Middle frontal gyrus (tissue), 1 donor: ENCODE measurements at regions not wholly inside any gene's neighbourhood (a gene's known extent, or its start where the extent isn't known, plus 50 kb on each side); places are given as distances from the start of the nearest gene placed in this dataset.
"Not testable (repeated sequence)": the region's sequence is repeated elsewhere in the genome, so short reads cannot be mapped to it uniquely, and the experiment has no call there.

Experiments
- DNase-seq: peaks from one replicate; pipeline ENCODE4 v3.0.0-alpha.2; 2015; ENCODE audit warnings: low spot score; ENCODE audit errors: extremely low spot score

- no peak for DNase-seq
Measured at GRCh38 chr2:223180463-223180862, 128.5 kb downstream of the KCNE4 start.

- DNase-seq, result no peak
Measured at GRCh38 chr2:223181561-223181960, 129.6 kb downstream of the KCNE4 start.

DNA sequence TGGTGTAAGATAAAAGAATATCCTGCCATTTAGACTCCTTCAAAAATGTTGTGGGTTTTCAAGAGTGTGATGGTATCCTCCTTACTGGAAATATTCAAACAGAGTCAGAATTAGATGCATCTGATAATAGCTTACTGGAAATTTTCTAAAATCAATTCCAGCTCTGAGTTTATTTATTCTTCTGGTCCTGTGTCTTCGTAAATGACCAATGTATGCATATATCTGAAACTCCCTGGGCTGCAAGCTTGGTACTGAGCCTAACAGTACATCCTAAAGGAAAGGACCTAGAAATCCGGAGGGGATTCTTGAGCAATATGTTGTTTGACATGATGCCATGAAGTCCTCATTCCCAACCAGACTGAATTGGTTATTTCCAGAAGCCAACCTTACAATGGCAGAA is 130.4 kb downstream of the KCNE4 start:
- DNase-seq, result no peak

- no peak for DNase-seq
Measured at GRCh38 chr2:223185638-223186037, 133.6 kb downstream of the KCNE4 start.

- no peak for DNase-seq
Measured at GRCh38 chr2:223187256-223187655, 135.3 kb downstream of the KCNE4 start.

GRCh38 chr2:223190561-223191206 is 138.7 kb downstream of the KCNE4 start:
- not testable (repeated sequence) for DNase-seq

- DNase-seq, result no peak
Measured at GRCh38 chr2:223196331-223196730, 144.3 kb downstream of the KCNE4 start.

DNA sequence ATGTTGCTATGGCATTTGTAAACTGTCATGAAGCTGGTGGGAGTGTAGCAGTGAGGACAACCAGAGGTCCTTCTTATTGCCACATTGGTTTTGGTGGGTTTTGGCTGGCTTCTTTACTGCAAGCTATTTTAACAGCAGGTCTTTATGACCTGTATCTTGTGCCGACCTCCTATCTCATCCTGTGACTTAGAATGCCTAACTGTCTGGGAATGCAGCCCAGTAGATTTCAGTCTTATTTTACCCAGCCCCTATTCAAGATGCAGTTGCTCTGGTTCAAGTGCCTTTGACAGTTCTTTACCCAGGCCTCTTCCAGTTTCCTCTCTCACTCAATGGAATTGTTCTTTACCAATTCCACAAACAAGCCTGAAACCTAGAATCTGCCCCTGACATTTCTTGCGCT is 145.1 kb downstream of the KCNE4 start:
- DNase-seq, result no peak

GRCh38 chr2:223199531-223200515 is 147.8 kb downstream of the KCNE4 start:
- DNase-seq, result no peak

- no peak for DNase-seq
Measured at GRCh38 chr2:223203971-223204929, 152.3 kb downstream of the KCNE4 start.

DNA sequence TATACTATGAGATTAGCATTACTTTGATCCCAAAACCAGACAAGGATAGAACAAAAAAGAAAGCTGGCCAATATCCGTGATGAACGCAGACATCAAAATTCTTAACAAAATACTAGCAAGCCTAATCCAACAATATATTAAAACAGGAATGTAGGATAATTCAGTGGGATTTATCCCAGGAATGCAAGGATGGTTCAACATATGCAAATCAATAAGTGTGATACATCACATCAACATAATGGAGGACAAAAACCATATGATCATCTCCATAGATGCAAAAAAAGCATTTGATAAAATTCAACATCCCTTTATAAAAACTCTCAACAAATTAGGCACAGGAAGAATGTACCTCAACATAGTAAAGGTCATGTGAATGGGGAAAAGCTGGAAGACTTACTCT is 158.5 kb downstream of the KCNE4 start:
- DNase-seq, result no peak

GRCh38 chr2:223214394-223215253 is 162.6 kb downstream of the KCNE4 start:
- no peak for DNase-seq

DNA sequence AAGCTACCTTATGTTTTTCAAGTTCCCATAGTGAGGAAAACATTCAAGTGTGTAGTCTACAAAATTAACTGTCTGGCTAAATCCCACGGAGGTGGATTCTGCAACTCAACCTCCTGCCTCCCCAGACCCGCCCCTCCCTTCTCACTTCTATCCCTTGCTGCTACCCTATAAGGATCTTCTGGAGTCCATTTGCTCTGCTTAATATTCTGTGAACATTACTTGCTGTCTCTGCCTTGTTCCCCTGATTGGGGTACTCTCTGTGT is 163.2 kb downstream of the KCNE4 start:
- no peak for DNase-seq

DNA sequence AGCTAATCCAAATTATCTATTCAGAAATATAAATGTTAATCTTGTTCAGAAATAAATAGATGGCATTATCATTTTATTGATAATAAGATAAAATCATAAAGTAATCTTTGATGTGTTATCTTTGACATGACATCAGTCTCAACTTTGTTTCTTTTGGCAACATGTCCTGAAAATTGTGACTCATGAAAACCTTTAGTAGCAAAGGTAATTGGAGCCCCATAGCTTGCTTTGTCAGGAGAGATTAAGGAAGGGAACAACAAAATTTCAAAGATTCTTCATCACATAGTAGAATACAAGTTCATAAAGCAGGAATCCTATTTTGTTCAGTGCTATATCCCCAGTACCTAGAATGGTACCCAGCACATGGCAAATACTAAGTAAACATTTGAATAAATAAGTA is 165.4 kb downstream of the KCNE4 start:
- no peak for DNase-seq

DNA sequence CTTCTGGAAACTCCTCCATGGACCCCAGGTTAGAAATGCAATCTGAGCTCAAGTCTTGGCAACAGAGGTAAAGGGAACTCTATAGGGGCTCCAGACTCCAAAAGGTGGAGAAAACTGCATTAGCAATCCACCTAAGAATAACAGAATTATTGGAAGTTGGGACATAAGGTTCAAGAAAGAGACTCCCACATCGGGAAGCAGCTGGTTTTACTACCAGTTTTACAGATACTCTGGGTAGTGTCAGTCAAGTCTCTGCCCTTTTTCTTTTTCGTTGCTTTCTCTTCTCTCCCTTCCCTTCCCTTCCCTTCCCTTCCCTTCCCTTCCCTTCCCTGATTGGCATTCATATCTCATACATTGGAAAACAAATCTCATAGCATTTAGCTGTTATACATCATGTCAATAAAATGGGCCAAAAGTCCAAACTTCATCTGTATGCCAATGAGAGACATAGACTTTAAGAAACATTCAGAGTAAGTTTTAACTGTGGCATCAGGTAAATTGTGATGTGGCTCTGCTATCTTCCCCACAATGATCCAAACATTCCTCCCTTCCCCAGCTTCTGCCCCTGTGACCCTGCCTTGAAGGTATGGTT is 166.7 kb downstream of the KCNE4 start:
- no peak for DNase-seq

DNA sequence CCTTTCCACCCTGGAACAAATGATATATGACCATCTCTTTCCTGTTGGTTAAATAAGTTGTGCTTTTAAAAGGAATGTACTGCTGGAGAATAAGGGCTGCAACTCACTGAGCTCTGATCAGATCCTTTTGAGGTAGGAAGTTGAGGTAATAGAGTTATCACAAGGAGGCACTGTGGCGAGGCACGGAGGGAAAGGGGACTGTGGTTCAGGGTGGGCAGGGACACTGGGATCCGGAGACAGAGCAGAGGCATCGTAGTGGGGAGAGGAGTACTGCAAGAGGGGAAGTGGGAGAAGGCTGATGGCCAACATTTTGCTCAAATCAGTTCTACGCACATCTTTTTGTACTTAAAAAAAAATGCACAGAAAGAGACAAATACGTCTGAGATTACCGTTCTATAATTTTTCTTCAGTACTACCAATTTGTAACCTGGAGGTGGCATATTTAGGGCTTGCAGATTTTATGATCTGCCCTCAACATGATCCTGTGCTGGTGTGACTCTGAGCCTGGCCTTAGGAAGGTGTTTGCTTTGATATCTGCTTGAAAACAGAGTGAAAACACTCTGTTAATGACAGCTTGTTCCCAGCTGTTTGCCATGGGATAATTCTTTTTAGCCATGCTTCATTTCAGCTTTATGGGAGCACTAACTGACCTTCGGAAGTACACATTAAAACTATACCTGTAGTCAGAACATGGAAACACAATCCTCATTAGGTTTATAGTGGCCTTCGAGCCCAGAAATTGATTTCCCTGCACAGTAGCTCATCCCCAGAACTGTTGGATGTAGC is 168.1 kb downstream of the KCNE4 start:
- DNase-seq, result no peak

DNA sequence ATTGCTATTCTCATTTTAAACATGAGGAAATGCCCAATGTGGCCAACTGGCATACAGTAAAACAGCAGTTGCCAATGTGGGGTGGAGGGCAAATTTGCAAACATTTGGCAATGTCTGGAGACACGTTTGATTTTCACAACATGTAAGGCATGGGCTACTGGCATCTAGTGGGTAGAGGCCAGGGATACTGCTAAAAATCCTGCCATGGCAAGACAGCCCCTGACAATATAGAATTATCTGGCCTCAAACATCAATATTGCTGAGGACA is 168.6 kb downstream of the KCNE4 start:
- DNase-seq, result no peak

DNA sequence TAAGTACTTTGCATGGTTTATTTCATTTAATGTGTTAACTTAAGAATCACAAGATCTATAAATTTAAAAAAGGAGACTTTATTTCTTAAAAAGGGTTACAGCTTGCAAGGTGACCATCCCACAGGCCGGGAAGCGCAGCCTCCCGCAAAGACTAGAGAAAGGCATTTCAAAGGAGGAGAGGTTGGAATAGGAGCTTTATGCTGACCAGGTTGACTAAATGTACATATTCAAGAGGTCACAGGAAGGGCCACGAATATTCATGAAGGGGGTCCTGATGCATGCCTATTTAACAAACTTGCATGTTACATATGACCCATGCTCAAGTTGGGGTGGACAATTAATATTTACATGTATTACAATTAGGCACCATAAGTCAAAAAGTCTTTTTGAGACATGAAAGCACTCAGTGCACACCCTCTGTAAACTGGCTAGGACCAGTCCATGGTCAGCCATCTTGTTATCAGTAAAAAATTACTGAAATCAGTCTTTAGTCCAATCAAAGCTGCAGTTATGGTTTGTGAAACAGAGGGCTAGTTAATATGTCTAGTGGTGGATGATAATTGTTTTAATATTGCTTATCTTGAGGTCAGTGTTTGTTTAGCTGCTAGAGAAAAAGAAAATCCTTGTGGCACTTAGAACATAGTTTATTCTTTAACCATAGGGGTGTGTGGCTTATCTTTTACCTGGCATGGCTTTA is 169.3 kb downstream of the KCNE4 start:
- no peak for DNase-seq

GRCh38 chr2:223222397-223222796 is 170.4 kb downstream of the KCNE4 start:
- no peak for DNase-seq
